Naive B cell (primary cell): ENCODE measurements at regions not wholly inside any gene's neighbourhood (a gene's known extent, or its start where the extent isn't known, plus 50 kb on each side); places are given as distances from the start of the nearest gene placed in this dataset.

Experiments used
- ATAC-seq, 2 donors: fragments of 150-1000 bp; cut with Tn5 transposase; 2 replicates each; pipeline ENCODE4 v1.10.0; 2021; ENCODE audit warnings: low read depth in 2 of 2, mild to moderate bottlenecking in 2 of 2, moderate library complexity in 2 of 2
- DNase-seq: peaks from one replicate; pipeline ENCODE4 v3.0.0; 2022
- H3K27ac Mint-ChIP-seq, 6 donors: one replicate each; pipeline ENCODE4 v1.8.0; 2020 to 2022; ENCODE audit warnings: mild to moderate bottlenecking in 6 of 6, mixed read lengths in 6 of 6, moderate library complexity in 5 of 6, inconsistent platforms in 2 of 6
- H3K27me3 Mint-ChIP-seq, 3 donors: one replicate each; pipeline ENCODE4 v1.8.0; 2021 to 2022; ENCODE audit warnings: mixed read lengths in 3 of 3, mild to moderate bottlenecking in 1 of 3
- H3K36me3 Mint-ChIP-seq, 2 donors: one replicate each; pipeline ENCODE4 v1.8.0; 2020 to 2022; ENCODE audit warnings: mixed read lengths in 2 of 2, inconsistent platforms in 1 of 2, mild to moderate bottlenecking in 1 of 2
- H3K4me1 Mint-ChIP-seq, 3 donors: one replicate each; pipeline ENCODE4 v1.8.0; 2020 to 2022; ENCODE audit warnings: mixed read lengths in 3 of 3, inconsistent platforms in 1 of 3, mild to moderate bottlenecking in 1 of 3, moderate library complexity in 1 of 3
- H3K4me3 Mint-ChIP-seq, 8 donors: one replicate each; pipeline ENCODE4 v1.8.0; 2020 to 2022; ENCODE audit warnings: mild to moderate bottlenecking in 8 of 8, mixed read lengths in 8 of 8, moderate library complexity in 8 of 8, inconsistent platforms in 2 of 8
- H3K9me3 Mint-ChIP-seq, 7 donors: one replicate each; pipeline ENCODE4 v1.8.0; 2020 to 2022; ENCODE audit warnings: mixed read lengths in 7 of 7, mild to moderate bottlenecking in 5 of 7, inconsistent platforms in 2 of 7, moderate library complexity in 1 of 7

DNA sequence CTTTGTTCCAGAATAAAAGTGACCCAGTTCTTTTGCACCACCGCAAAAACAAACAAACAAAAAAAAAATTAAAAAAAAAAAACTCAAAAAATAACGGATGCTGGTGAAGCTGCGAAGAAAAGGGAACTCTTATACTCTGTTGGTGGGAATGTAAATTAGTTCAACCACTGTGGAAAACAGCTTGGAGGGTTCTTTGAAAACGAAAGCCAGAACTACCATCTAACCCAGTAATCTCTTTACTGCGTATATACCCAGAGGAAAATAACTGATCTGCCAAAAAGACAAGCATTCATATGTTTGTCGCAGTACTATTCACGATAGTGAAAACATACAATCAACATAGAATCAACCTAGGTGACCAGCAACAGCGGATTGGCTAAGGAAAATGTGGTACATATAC lies 298.9 kb upstream of the CBLB start:
- Mint-ChIP-seq H3K36me3 (peaks cover 0 to 9% of the 10 kb centered on the region in 2 donors), H3K4me3 (peak overlapping the region in 1 of 8 donors; percentile 23), H3K27me3 (peaks cover 0 to 5% (median 0%) of the 10 kb centered on the region in 3 donors), H3K27ac (peak overlapping the region in 2 of 6 donors; percentile 37 to 58), H3K4me1 (peaks cover 5 to 17% (median 8%) of the 10 kb centered on the region in 3 donors), H3K9me3 (peaks cover 5 to 15% (median 8%) of the 10 kb centered on the region in 7 donors)
- no peak for ATAC-seq
- no peak for DNase-seq

DNA sequence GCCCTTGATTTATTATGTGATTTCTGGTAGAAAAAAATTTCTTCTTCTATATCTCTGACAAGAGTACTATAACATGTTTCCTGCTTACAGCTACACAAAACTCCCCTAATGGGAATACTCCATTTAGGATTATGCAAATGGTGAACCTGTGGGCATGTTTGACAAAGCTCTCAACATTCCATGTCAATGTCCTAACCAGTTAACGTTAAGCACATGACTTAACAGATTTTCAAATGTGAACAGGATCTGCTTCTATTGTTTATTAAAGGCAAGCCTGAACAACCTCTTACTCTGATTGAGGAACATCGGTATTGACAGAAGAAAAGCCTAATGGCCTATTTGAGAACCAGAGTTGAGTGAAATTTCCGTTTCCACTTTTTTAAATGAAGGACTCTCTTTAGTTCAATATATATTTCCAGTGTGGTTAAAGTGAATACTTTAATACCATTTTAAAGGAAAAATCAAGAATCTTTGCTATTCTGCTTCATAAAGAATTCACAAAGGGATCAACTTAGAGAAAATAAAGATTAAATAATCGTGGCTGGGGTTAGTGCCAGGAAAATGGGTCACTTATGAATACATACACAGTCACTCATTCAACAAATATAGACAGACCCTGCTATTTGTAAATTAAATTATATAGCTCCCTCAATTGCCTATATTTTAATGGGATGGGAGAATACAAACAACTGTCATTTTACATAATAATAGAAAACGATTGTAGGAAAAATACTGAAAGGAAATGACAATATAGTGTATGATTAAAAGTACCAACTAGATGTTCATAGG lies 300.3 kb upstream of the CBLB start:
- no peak for ATAC-seq
- no peak overlapping the region for H3K27ac Mint-ChIP-seq
- no peaks in the 10 kb centered on the region for H3K27me3 Mint-ChIP-seq
- H3K36me3 Mint-ChIP-seq = no peaks in the 10 kb centered on the region
- no peak overlapping the region for H3K4me3 Mint-ChIP-seq
- H3K4me1 Mint-ChIP-seq = peaks cover 8 to 19% (median 8%) of the 10 kb centered on the region in 3 donors
- no peak for DNase-seq
- peaks cover 0 to 3% (median 0%) of the 10 kb centered on the region in 7 donors for H3K9me3 Mint-ChIP-seq

DNA sequence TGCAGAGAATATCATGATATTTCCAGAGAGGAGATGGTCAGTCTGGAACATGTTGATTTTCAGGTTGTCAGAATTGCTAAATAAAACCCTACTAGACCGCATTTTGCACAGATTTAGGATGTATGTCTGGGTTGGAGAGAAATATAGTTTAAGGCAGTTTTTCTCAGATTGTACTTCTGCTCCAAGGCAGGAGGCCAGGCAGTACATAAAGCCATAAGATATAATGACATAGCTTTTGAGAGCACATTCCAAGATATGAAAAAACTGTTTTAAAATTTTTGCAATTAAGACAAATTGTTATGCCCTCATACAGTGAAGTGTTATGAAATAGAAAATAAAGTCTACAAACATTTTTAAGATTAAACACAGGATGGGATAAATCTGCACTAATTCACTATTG lies 301.8 kb upstream of the CBLB start:
- H3K4me3 Mint-ChIP-seq = no peak overlapping the region
- H3K36me3 Mint-ChIP-seq = no peaks in the 10 kb centered on the region
- H3K27ac Mint-ChIP-seq = no peak overlapping the region
- no peak for DNase-seq
- no peaks in the 10 kb centered on the region for H3K9me3 Mint-ChIP-seq
- H3K4me1 Mint-ChIP-seq = peaks cover 8 to 21% (median 8%) of the 10 kb centered on the region in 3 donors
- ATAC-seq = no peak
- no peaks in the 10 kb centered on the region for H3K27me3 Mint-ChIP-seq

DNA sequence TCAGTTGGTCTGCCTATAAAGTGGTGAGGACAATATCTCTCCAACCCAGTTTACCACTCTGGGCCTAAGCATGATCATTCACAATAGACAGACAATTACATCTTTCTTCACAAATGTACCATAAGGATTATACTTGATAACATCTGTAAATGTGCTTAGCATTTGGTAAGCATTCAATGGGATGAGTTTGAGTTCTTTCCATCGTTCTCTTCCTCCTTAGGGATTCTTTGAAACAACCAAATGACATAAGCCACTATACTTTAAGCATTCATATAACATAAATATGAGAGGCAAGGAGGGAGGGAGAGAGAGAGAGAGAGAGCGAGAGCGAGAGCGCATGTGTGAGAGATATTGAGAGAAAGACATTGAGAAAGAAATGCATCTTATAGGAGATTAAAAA lies 303.3 kb upstream of the CBLB start:
- Mint-ChIP-seq H3K27me3 (no peaks in the 10 kb centered on the region), H3K27ac (no peak overlapping the region)

DNA sequence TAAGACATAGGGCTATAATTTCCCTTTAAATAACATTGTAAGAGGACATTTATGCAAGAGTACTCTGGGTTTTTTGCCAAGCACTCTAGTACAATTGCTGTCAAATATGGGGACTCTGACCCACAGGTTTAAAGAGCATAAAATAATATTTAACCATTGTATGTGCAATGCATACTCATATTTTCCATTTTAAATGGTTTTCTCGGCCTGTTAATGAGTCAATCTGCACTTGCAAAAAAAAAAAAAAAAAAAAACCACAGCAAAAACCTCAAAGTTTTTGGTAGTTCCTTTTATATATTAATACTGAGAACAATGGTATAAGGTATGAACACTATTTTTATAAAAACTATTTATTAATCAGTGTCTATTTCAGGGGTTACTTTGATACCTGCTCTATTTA lies 304.0 kb upstream of the CBLB start:
- Mint-ChIP-seq H3K4me3 (no peak overlapping the region), H3K27me3 (no peaks in the 10 kb centered on the region), H3K4me1 (peaks cover 15 to 35% (median 21%) of the 10 kb centered on the region in 3 donors), H3K27ac (no peak overlapping the region), H3K9me3 (no peaks in the 10 kb centered on the region), H3K36me3 (no peaks in the 10 kb centered on the region)
- ATAC-seq (no peak), DNase-seq (no peak)

More for the DNA sequence above, 303.3 kb upstream of the CBLB start:
- Mint-ChIP-seq H3K36me3 (no peaks in the 10 kb centered on the region), H3K4me1 (peaks cover 13 to 36% (median 19%) of the 10 kb centered on the region in 3 donors), H3K9me3 (no peaks in the 10 kb centered on the region), H3K4me3 (no peak overlapping the region)
- no peak for DNase-seq
- ATAC-seq = no peak

DNA sequence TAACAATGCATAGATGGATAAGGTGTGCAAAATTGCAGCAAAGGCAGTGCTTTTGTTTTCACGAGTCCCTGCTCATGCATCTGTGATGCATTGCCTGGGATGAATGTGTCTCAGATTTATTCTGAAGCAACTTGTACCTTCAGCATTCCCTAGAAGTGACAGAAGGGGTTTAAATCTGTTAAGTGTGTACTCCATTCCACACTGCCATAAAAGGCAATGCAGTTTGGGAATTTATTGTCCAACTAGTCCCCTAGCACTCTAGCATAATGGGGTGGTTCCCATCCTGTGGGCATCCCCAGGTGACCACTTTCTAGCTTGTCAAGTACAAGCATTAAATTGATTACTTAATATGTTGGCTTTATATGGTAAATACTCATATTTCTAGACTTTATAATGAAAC lies 306.5 kb upstream of the CBLB start:
- H3K36me3 Mint-ChIP-seq = no peaks in the 10 kb centered on the region
- H3K4me3 Mint-ChIP-seq = no peak overlapping the region
- H3K4me1 Mint-ChIP-seq = peaks cover 18 to 33% (median 21%) of the 10 kb centered on the region in 3 donors
- H3K27me3 Mint-ChIP-seq = peaks cover 0 to 6% (median 5%) of the 10 kb centered on the region in 3 donors
- DNase-seq (no peak), ATAC-seq (no peak)
- no peak overlapping the region for H3K27ac Mint-ChIP-seq
- no peaks in the 10 kb centered on the region for H3K9me3 Mint-ChIP-seq

DNA sequence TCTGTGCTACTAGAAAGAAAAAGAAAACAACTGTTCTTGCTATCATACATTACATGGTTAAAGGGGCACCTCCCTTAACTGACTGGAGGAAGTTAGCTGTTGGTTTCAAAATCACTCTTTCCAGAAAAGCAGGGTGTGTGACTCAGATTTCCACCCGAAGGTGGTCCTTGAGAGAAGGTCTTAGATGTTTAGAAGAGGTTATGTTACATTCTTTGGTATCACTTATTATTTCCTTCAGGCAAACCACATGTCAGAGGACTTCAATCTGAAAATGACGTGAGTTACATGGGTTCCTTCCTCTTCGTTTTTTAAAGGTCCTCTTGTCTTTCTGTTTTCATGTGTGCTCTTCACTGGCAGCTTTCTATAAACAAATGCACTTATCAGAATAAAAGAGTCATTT lies 307.9 kb upstream of the CBLB start:
- Mint-ChIP-seq H3K9me3 (no peaks in the 10 kb centered on the region), H3K4me1 (peaks cover 18 to 33% (median 21%) of the 10 kb centered on the region in 3 donors), H3K27ac (peak overlapping the region; percentile 13 to 92 (median 82)), H3K36me3 (no peaks in the 10 kb centered on the region), H3K27me3 (peaks cover 0 to 6% (median 5%) of the 10 kb centered on the region in 3 donors), H3K4me3 (peak overlapping the region; percentile 31 to 84 (median 68))
- ATAC-seq = peak; percentile 74 to 78
- DNase-seq = peak; percentile 39

DNA sequence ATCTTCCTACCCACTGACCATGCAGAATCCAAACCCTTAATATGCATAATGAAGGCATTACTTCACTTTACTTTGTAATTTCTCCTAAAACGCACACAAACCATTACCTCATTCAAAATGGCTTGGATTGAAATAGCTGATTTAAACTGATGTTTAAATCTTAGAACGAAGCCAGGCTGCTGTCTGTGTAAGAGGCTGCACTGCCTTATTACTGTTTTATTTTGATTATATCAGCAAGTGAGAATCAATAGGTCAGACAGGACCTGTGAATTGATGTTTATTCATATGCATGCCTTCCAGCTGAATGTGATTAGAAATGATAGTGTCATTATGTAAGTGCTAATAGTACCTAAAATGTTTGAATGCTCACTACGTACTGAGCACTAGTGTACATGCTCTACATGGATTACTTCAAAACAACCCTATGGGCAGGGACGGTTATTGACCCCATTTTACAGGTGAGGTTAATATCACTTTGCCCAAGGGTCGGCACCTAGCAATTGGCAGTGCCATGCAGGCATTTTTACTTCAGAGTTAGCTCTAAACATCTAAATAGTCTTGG lies 314.2 kb upstream of the CBLB start:
- ATAC-seq (no peak), DNase-seq (no peak)
- Mint-ChIP-seq H3K4me3 (no peak overlapping the region), H3K9me3 (no peaks in the 10 kb centered on the region), H3K4me1 (peaks cover 20 to 30% (median 21%) of the 10 kb centered on the region in 3 donors), H3K27ac (no peak overlapping the region), H3K36me3 (no peaks in the 10 kb centered on the region), H3K27me3 (peaks cover 0 to 12% (median 5%) of the 10 kb centered on the region in 3 donors)

DNA sequence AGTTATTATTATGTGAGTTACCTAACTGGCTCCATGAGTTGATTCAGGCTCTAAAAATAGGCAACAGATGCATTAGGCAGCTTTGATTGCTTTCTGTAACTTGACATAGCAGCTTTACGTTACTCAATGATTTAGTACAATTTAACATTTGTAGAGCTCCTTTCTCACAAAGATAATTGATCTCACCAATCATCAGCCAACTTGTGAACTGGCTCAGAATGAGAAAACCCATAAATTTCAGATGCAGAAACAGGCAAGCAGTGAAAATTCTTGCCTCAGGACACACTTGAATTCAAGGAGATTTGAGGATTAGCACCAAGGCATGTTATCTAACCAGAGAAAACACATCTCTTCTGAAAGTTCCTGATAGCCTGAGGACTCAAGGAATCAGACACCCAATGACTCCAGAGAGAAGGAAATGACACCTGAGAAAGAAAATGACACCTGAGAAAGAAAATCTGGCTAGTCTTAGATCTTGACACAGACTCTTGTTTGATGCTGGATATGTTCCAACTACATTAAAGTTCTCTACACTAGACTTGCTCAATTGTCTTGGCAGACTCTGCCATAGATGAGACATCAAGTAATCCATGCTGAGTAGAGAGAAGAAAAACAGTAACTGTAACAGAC lies 315.1 kb upstream of the CBLB start:
- Mint-ChIP-seq H3K27ac (no peak overlapping the region), H3K4me3 (peak overlapping the region in 1 of 8 donors; percentile 11), H3K9me3 (no peaks in the 10 kb centered on the region), H3K27me3 (peaks cover 0 to 10% (median 2%) of the 10 kb centered on the region in 3 donors), H3K36me3 (no peaks in the 10 kb centered on the region), H3K4me1 (peaks cover 20 to 30% (median 20%) of the 10 kb centered on the region in 3 donors)
- no peak for DNase-seq
- ATAC-seq = no peak

DNA sequence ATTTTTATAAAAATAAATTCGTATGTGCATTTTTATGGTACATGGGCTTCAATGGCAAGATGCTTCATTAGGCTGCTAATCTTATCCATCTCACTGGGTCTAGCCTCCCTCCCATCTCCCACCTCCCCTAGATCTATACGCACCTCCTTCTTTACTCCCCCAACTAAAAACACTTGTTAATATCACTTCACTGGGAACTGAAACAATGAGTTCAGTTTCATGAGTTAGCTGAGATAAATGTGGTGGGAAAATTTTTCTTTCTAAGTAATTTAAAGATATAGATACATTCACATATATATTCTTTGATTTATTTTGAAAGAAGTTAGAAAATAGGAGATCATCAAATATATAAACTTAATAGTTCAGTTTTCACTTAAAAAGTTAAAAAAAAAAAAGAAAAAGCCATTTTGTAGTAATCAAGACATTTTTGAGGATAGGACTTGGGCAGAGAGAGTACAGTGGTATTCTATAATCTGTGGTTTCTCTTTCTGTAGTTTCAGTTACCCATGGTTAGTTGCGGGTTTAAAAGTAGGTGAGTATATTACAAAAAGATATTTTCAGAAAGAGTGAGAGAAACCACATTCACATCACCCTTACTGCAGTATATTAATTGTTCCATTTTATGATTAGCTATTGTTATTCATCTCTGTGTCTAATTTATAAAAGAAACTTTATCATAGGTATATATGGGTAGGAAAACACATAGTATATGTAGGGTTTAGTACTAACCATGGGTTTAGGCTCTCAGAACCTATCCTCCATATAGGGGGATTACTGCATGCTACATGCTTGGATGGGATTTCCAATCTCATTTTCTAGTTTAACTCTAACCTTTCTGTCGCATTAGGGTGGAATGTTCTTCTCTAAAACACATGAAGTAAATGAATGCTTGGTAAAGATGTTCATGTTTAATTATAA lies 316.0 kb upstream of the CBLB start:
- no peaks in the 10 kb centered on the region for H3K36me3 Mint-ChIP-seq
- ATAC-seq = peak; percentile 80 to 84
- peaks cover 18 to 27% (median 20%) of the 10 kb centered on the region in 3 donors for H3K4me1 Mint-ChIP-seq
- H3K4me3 Mint-ChIP-seq = peak overlapping the region in 3 of 8 donors; percentile 1 to 67 (median 16)
- H3K27ac Mint-ChIP-seq = peak overlapping the region in 1 of 6 donors; percentile 36
- H3K27me3 Mint-ChIP-seq = peaks cover 0 to 6% (median 0%) of the 10 kb centered on the region in 3 donors
- H3K9me3 Mint-ChIP-seq = no peaks in the 10 kb centered on the region
- DNase-seq = peak; percentile 11

DNA sequence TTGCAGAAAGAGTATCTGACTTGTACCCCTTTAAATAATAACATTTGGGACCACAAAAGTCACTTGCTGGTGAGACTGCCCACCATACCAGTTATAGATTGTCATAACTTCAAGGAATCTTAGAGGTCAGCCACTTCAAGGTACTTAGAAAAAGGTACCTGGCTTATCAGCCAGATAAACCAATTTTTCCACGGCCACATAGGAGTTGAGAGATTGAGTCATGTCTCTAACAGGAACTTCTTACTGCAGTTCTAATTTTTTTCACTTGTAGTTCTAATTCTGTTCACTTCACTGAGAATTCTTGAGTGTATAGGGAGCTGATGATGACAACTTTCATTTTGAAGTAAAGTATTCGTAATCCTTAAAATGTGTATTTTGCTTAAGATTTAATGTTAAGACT lies 317.1 kb upstream of the CBLB start:
- DNase-seq = no peak
- no peak overlapping the region for H3K27ac Mint-ChIP-seq
- ATAC-seq = no peak

DNA sequence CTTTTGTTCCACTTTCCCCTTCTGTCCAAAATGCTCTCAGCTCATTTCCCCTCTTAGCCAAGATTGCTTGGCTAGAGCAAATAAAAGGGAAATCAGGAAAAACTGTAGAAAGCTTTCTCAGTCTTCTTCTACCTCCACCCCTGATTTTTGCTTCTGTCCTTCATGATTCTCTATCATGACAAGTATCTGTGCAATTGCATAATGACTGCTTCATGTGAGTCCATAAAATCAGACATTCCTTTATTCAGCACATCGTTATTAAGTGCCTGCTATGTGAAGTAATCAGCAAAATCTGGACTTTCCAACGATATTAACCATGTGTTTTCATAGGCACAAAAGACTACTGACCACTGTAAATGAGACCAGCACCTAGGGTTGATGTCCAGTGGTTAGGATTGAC lies 321.5 kb upstream of the CBLB start:
- Mint-ChIP-seq H3K27me3 (peaks cover 0 to 10% (median 0%) of the 10 kb centered on the region in 3 donors), H3K36me3 (peaks cover 0 to 5% of the 10 kb centered on the region in 2 donors), H3K9me3 (peaks cover 0 to 12% (median 0%) of the 10 kb centered on the region in 7 donors), H3K4me1 (peaks cover 3 to 8% (median 4%) of the 10 kb centered on the region in 3 donors), H3K4me3 (no peak overlapping the region), H3K27ac (no peak overlapping the region)
- no peak for DNase-seq
- no peak for ATAC-seq

More for the DNA sequence above, 317.1 kb upstream of the CBLB start:
- H3K9me3 Mint-ChIP-seq = no peaks in the 10 kb centered on the region
- no peaks in the 10 kb centered on the region for H3K36me3 Mint-ChIP-seq
- H3K4me3 Mint-ChIP-seq = no peak overlapping the region
- peaks cover 0 to 6% (median 0%) of the 10 kb centered on the region in 3 donors for H3K27me3 Mint-ChIP-seq
- H3K4me1 Mint-ChIP-seq = peaks cover 18 to 27% (median 20%) of the 10 kb centered on the region in 3 donors

DNA sequence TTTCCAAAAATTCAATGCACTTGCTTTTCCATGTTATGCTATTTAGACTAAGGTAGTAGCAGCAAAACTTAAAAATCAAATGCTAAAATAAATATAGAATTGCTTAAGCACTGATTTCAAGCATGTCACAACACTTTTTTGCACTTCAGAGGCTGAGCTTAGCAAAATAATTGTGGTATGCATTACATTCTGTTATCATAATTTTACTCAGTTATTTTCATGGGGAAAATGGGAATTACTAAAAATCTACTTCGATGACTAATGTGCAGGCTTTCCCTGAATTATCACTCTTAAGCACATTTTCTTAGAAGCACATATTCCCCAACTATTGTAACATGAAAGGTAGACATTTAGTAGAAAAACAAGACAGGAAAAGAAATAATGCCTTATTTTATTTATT lies 322.4 kb upstream of the CBLB start:
- DNase-seq (no peak), ATAC-seq (no peak)
- Mint-ChIP-seq H3K9me3 (peaks cover 0 to 12% (median 0%) of the 10 kb centered on the region in 7 donors), H3K4me1 (no peaks in the 10 kb centered on the region), H3K27ac (no peak overlapping the region), H3K36me3 (peaks cover 0 to 5% of the 10 kb centered on the region in 2 donors), H3K27me3 (peaks cover 0 to 10% (median 0%) of the 10 kb centered on the region in 3 donors), H3K4me3 (no peak overlapping the region)
